ENCODE measurements at regions not wholly inside any gene's neighbourhood (a gene's known extent, or its start where the extent isn't known, plus 50 kb on each side); places are given as distances from the start of the nearest gene placed in this dataset.
"Not testable (repeated sequence)": the region's sequence is repeated elsewhere in the genome, so short reads cannot be mapped to it uniquely, and the experiment has no call there.

DNA sequence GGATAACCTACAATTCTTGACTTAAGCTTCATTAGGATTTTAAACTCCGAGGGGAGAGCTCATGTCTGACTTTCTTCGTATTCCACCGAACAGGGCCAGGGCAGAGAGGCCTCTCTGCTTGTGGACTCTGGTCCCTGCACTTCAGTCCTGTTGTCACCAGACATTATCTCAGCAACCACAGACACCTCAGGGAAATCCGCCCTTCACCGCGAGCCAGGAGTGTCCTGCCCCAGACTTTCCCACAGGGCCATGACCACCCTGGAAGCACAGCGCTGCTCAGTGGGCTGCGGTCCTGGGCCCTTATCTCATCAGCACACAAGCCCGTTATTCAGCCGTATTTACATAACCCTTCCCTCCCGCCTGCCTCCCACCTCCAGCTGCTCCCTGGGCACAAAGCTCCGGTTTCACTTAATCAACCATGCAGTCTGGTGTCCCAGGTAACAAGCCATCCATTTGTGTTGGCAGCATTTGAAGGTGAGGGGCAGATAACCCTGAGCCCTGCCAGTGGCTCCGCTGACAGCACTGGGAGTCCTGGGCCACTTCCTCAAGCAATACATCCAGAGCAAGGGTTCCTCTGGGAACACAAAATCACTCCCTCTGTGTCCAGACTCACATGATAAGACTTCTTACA, 122.8 kb upstream of the RAB4A start:
- no peak overlapping the region for H3K27ac ChIP-seq (ENCODE audit: poor library complexity, severe bottlenecking)
- H3K27me3 ChIP-seq (ENCODE audit: insufficient read depth, poor library complexity, severe bottlenecking) = no peaks in the 10 kb centered on the region
- TF ChIP-seq, protein P1, sequence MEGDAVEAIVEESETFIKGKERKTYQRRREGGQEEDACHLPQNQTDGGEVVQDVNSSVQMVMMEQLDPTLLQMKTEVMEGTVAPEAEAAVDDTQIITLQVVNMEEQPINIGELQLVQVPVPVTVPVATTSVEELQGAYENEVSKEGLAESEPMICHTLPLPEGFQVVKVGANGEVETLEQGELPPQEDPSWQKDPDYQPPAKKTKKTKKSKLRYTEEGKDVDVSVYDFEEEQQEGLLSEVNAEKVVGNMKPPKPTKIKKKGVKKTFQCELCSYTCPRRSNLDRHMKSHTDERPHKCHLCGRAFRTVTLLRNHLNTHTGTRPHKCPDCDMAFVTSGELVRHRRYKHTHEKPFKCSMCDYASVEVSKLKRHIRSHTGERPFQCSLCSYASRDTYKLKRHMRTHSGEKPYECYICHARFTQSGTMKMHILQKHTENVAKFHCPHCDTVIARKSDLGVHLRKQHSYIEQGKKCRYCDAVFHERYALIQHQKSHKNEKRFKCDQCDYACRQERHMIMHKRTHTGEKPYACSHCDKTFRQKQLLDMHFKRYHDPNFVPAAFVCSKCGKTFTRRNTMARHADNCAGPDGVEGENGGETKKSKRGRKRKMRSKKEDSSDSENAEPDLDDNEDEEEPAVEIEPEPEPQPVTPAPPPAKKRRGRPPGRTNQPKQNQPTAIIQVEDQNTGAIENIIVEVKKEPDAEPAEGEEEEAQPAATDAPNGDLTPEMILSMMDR (IDR thresholded peaks at IDR 0.05; ENCODE audit: poor library complexity, severe bottlenecking) = no peak
- H3K9me3 ChIP-seq (ENCODE audit: severe bottlenecking) = no peaks in the 10 kb centered on the region
- DNase-seq (ENCODE audit: low spot score) = no peak
- ATAC-seq (ENCODE audit: low read depth) = no peak
- H3K4me3 ChIP-seq (ENCODE audit: severe bottlenecking) = no peak overlapping the region
- no peaks in the 10 kb centered on the region for H3K36me3 ChIP-seq (ENCODE audit: low read depth)
- no peaks in the 10 kb centered on the region for H3K4me1 ChIP-seq (ENCODE audit: insufficient read depth, poor library complexity, severe bottlenecking)

- Histone ChIP-seq H3K4me1 (ENCODE audit: insufficient read depth, poor library complexity, severe bottlenecking) (no peaks in the 10 kb centered on the region), H3K4me3 (ENCODE audit: severe bottlenecking) (no peak overlapping the region), H3K27ac (ENCODE audit: poor library complexity, severe bottlenecking) (no peak overlapping the region), H3K9me3 (ENCODE audit: severe bottlenecking) (no peaks in the 10 kb centered on the region), H3K27me3 (ENCODE audit: insufficient read depth, poor library complexity, severe bottlenecking) (no peaks in the 10 kb centered on the region), H3K36me3 (ENCODE audit: low read depth) (no peaks in the 10 kb centered on the region)
- TF ChIP-seq, protein P1 (IDR thresholded peaks at IDR 0.05; ENCODE audit: poor library complexity, severe bottlenecking) = no peak
- DNase-seq (ENCODE audit: low spot score) = no peak
- no peak for ATAC-seq (ENCODE audit: low read depth)
Measured at GRCh38 chr1:229148743-229149142, 122.2 kb upstream of the RAB4A start.

GRCh38 chr1:229149435-229149834, 121.5 kb upstream of the RAB4A start:
- H3K36me3 ChIP-seq (ENCODE audit: low read depth) = no peaks in the 10 kb centered on the region
- TF ChIP-seq, protein P1 (IDR thresholded peaks at IDR 0.05; ENCODE audit: poor library complexity, severe bottlenecking) = no peak
- H3K27me3 ChIP-seq (ENCODE audit: insufficient read depth, poor library complexity, severe bottlenecking) = no peaks in the 10 kb centered on the region
- no peak for DNase-seq (ENCODE audit: low spot score)
- H3K4me1 ChIP-seq (ENCODE audit: insufficient read depth, poor library complexity, severe bottlenecking) = no peaks in the 10 kb centered on the region
- ATAC-seq (ENCODE audit: low read depth) = no peak
- no peaks in the 10 kb centered on the region for H3K9me3 ChIP-seq (ENCODE audit: severe bottlenecking)
- H3K4me3 ChIP-seq (ENCODE audit: severe bottlenecking) = no peak overlapping the region
- H3K27ac ChIP-seq (ENCODE audit: poor library complexity, severe bottlenecking) = no peak overlapping the region

DNA sequence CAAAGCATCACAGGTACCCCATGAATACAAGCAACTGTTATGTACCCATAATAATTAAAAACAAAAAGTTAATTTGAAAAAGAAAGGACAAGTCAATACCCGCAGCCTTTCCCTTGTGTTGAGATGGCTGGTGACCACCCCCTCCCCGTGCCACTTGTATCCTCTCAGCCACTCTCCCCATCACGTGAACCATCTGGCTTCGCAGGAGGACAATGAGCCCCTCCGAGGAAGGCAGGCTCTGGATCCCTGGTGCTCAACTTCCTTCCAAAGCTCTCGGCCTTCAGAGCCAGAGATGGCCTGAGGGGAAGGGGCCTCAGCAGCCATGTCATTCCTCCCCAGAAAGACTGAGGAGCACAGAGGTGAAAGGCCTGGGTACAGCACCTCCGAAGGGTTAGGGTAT, 120.4 kb upstream of the RAB4A start:
- Histone ChIP-seq H3K4me3 (ENCODE audit: severe bottlenecking) (no peak overlapping the region), H3K27ac (ENCODE audit: poor library complexity, severe bottlenecking) (no peak overlapping the region), H3K36me3 (ENCODE audit: low read depth) (no peaks in the 10 kb centered on the region), H3K4me1 (ENCODE audit: insufficient read depth, poor library complexity, severe bottlenecking) (no peaks in the 10 kb centered on the region), H3K9me3 (ENCODE audit: severe bottlenecking) (no peaks in the 10 kb centered on the region), H3K27me3 (ENCODE audit: insufficient read depth, poor library complexity, severe bottlenecking) (no peaks in the 10 kb centered on the region)
- ATAC-seq (ENCODE audit: low read depth) (no peak), DNase-seq (ENCODE audit: low spot score) (no peak)
- TF ChIP-seq, protein P1 (IDR thresholded peaks at IDR 0.05; ENCODE audit: poor library complexity, severe bottlenecking) = no peak

DNA sequence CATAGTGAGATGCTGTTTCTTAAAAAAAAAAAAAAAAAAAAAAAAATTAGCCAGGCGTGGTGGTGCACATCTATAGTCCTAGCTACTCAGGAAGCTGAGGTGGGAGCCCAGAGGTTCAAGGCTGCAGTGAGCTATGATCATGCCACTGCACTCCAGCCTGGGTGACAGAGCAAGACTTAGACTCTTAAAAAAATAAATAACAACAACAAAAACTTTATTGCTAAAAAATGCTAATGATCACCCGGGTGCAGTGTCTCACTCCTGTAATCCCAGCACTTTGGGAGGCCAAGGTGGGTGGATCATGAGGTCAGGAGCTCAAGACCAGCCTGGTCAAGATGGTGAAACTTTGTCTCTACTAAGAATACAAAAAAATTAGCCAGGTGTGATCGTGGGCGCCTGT, 119.5 kb upstream of the RAB4A start:
- not testable (repeated sequence) for H3K4me1 ChIP-seq (ENCODE audit: insufficient read depth, poor library complexity, severe bottlenecking); DNase-seq (ENCODE audit: low spot score); H3K4me3 ChIP-seq (ENCODE audit: severe bottlenecking); H3K27ac ChIP-seq (ENCODE audit: poor library complexity, severe bottlenecking); H3K27me3 ChIP-seq (ENCODE audit: insufficient read depth, poor library complexity, severe bottlenecking); H3K36me3 ChIP-seq (ENCODE audit: low read depth); H3K9me3 ChIP-seq (ENCODE audit: severe bottlenecking); ATAC-seq (ENCODE audit: low read depth)

All from RWPE2 (cell line).